ENCODE measurements at regions not wholly inside any gene's neighbourhood (a gene's known extent, or its start where the extent isn't known, plus 50 kb on each side); places are given as distances from the start of the nearest gene placed in this dataset.

- ChIA-PET POLR2A (ENCODE audit: partially characterized antibody) (no interaction called here), CTCF (ENCODE audit: partially characterized antibody) (no interaction called here)
- H3K9me3 Mint-ChIP-seq, result peaks cover 0 to 4% (median 0%) of the 10 kb centered on the region in 8 donors
- DNase-seq, result no peak
- Histone ChIP-seq H3K4me1 (ENCODE audit: insufficient read depth, low read length) (no peaks in the 10 kb centered on the region), H3K9me3 (ENCODE audit: control insufficient read depth in 1 of 2, low read length in 2 of 2) (no peaks in the 10 kb centered on the region), H3K27me3 (ENCODE audit: insufficient read depth, low read length) (no peaks in the 10 kb centered on the region), H3K36me3 (ENCODE audit: insufficient read depth, low read length) (no peaks in the 10 kb centered on the region), H3K4me3 (ENCODE audit: low read length in 2 of 2) (no peak overlapping the region), H3K27ac (ENCODE audit: low read depth, low read length) (no peak overlapping the region)
- H3K27me3 Mint-ChIP-seq, result no peaks in the 10 kb centered on the region
- H3K27ac Mint-ChIP-seq, result no peak overlapping the region
- no peaks in the 10 kb centered on the region for H3K4me1 Mint-ChIP-seq
- H3K36me3 Mint-ChIP-seq, result no peaks in the 10 kb centered on the region
- H3K4me3 Mint-ChIP-seq, result no peak overlapping the region
- intact Hi-C loops (cut with micrococcal nuclease), result no loop called here
These were observed 1088.6 kb upstream of the C9orf72 start for GRCh38 chr9:28661853-28662252.

DNA sequence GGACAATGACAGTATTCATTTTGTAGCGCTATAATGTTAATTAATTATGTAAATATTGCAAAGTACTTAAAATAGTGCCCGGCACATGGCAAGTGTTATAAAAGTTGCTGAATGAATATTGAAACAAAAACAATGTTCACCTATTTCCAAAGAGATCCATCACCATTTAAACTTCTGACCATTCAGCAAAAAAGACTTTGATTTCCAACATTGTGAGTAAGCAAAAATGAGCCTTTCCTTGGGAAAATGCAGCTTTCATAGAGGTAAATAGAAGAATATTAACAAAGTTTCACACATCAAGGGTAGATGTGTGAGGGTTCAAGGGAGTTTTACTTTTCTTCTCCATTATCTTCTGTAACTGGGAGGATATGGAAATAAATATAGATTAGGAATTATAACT is 1089.4 kb upstream of the C9orf72 start:
- peaks cover 0 to 4% (median 0%) of the 10 kb centered on the region in 8 donors for H3K9me3 Mint-ChIP-seq
- DNase-seq, result no peak
- CTCF ChIA-PET (ENCODE audit: partially characterized antibody), result no interaction called here

DNA sequence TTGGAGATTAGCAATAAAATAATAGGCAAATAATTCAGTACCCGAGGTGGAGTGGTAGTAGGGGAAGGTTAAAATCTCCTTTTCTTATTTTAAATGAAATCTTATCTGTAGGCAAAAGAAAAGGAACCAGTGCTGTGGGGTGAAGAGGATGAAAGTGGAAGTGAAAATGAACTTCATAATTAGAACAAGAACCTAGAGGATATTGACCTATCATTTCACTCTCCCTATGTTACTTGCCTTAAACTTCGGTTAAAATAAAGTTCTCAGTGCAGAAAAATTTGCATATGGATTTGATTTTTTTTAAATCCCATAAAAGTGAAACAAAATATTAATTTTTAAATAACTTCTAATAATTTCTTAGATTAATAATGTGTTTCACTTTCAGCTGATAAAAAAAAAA is 1094.9 kb upstream of the C9orf72 start:
- Histone ChIP-seq H3K4me1 (ENCODE audit: insufficient read depth, low read length) (no peaks in the 10 kb centered on the region), H3K27me3 (ENCODE audit: insufficient read depth, low read length) (no peaks in the 10 kb centered on the region), H3K9me3 (ENCODE audit: control insufficient read depth in 1 of 2, low read length in 2 of 2) (no peaks in the 10 kb centered on the region), H3K4me3 (ENCODE audit: low read length in 2 of 2) (no peak overlapping the region), H3K27ac (ENCODE audit: low read depth, low read length) (no peak overlapping the region), H3K36me3 (ENCODE audit: insufficient read depth, low read length) (no peaks in the 10 kb centered on the region)
- intact Hi-C loops (cut with micrococcal nuclease), result no loop called here
- H3K4me1 Mint-ChIP-seq, result no peaks in the 10 kb centered on the region
- no peak for DNase-seq
- H3K36me3 Mint-ChIP-seq, result no peaks in the 10 kb centered on the region
- no peak overlapping the region for H3K4me3 Mint-ChIP-seq
- ChIA-PET POLR2A (ENCODE audit: partially characterized antibody) (no interaction called here), CTCF (ENCODE audit: partially characterized antibody) (no interaction called here)
- no peaks in the 10 kb centered on the region for H3K27me3 Mint-ChIP-seq
- H3K9me3 Mint-ChIP-seq, result peaks cover 0 to 2% (median under 1%) of the 10 kb centered on the region in 8 donors
- H3K27ac Mint-ChIP-seq, result no peak overlapping the region

More for the DNA sequence above, 1089.4 kb upstream of the C9orf72 start:
- no peaks in the 10 kb centered on the region for H3K4me1 Mint-ChIP-seq
- Histone ChIP-seq H3K4me1 (ENCODE audit: insufficient read depth, low read length) (no peaks in the 10 kb centered on the region), H3K36me3 (ENCODE audit: insufficient read depth, low read length) (no peaks in the 10 kb centered on the region), H3K4me3 (ENCODE audit: low read length in 2 of 2) (no peak overlapping the region), H3K27me3 (ENCODE audit: insufficient read depth, low read length) (no peaks in the 10 kb centered on the region), H3K9me3 (ENCODE audit: control insufficient read depth in 1 of 2, low read length in 2 of 2) (no peaks in the 10 kb centered on the region), H3K27ac (ENCODE audit: low read depth, low read length) (no peak overlapping the region)
- H3K27me3 Mint-ChIP-seq, result no peaks in the 10 kb centered on the region
- H3K36me3 Mint-ChIP-seq, result no peaks in the 10 kb centered on the region
- POLR2A ChIA-PET (ENCODE audit: partially characterized antibody), result no interaction called here
- no peak overlapping the region for H3K4me3 Mint-ChIP-seq
- H3K27ac Mint-ChIP-seq, result no peak overlapping the region
- intact Hi-C loops (cut with micrococcal nuclease), result no loop called here

GRCh38 chr9:28671000-28671399 is 1097.7 kb upstream of the C9orf72 start:
- H3K4me1 ChIP-seq (ENCODE audit: insufficient read depth, low read length), result no peaks in the 10 kb centered on the region
- no peaks in the 10 kb centered on the region for H3K27me3 ChIP-seq (ENCODE audit: insufficient read depth, low read length)
- no peaks in the 10 kb centered on the region for H3K9me3 ChIP-seq (ENCODE audit: control insufficient read depth in 1 of 2, low read length in 2 of 2)
- H3K36me3 ChIP-seq (ENCODE audit: insufficient read depth, low read length), result no peaks in the 10 kb centered on the region
- Mint-ChIP-seq H3K4me3 (no peak overlapping the region), H3K36me3 (no peaks in the 10 kb centered on the region), H3K4me1 (no peaks in the 10 kb centered on the region), H3K27me3 (no peaks in the 10 kb centered on the region), H3K9me3 (peaks cover 0 to 5% (median 0%) of the 10 kb centered on the region in 8 donors), H3K27ac (no peak overlapping the region)
- POLR2A ChIA-PET (ENCODE audit: partially characterized antibody), result no interaction called here
- DNase-seq, result no peak
- no peak overlapping the region for H3K27ac ChIP-seq (ENCODE audit: low read depth, low read length)
- CTCF ChIA-PET (ENCODE audit: partially characterized antibody), result no interaction called here
- H3K4me3 ChIP-seq (ENCODE audit: low read length in 2 of 2), result no peak overlapping the region
- intact Hi-C loops (cut with micrococcal nuclease), result no loop called here

DNA sequence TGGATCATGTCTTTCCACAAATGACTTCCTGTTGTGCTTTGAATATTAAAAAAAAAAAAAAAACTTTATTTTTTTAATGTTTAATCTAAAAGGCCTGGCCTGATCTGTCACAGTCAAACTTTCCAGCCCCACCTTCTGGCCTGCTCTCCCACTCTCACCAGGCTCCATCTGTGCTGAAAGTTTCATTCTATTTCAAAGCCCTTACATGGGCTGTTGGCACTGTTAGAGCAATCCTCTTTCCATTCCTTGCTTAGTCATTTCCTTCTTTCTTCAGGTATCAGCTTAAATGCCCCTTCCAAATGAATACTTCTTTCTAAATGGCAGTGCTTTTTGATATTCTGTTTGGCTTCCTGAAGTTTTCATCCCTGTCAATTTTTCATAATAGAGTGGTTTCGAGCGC is 1104.8 kb upstream of the C9orf72 start:
- no peaks in the 10 kb centered on the region for H3K27me3 ChIP-seq (ENCODE audit: insufficient read depth, low read length)

GRCh38 chr9:28688172-28688571 is 1114.9 kb upstream of the C9orf72 start:
- Histone ChIP-seq H3K27ac (ENCODE audit: low read depth, low read length) (no peak overlapping the region), H3K27me3 (ENCODE audit: insufficient read depth, low read length) (no peaks in the 10 kb centered on the region), H3K9me3 (ENCODE audit: control insufficient read depth in 1 of 2, low read length in 2 of 2) (no peaks in the 10 kb centered on the region), H3K4me3 (ENCODE audit: low read length in 2 of 2) (no peak overlapping the region), H3K4me1 (ENCODE audit: insufficient read depth, low read length) (no peaks in the 10 kb centered on the region), H3K36me3 (ENCODE audit: insufficient read depth, low read length) (no peaks in the 10 kb centered on the region)
- peaks cover 0 to 16% (median 8%) of the 10 kb centered on the region in 8 donors for H3K9me3 Mint-ChIP-seq
- H3K4me3 Mint-ChIP-seq, result no peak overlapping the region
- H3K27me3 Mint-ChIP-seq, result no peaks in the 10 kb centered on the region
- intact Hi-C loops (cut with micrococcal nuclease), result no loop called here
- ChIA-PET POLR2A (ENCODE audit: partially characterized antibody) (no interaction called here), CTCF (ENCODE audit: partially characterized antibody) (interaction anchor here (0.8 kb wide), 1 partner anchor 43 kb away, joined by 3 read pairs; no protein-coding TSS in a partner anchor)
- H3K4me1 Mint-ChIP-seq, result no peaks in the 10 kb centered on the region
- no peaks in the 10 kb centered on the region for H3K36me3 Mint-ChIP-seq
- no peak overlapping the region for H3K27ac Mint-ChIP-seq
- DNase-seq, result no peak

More for the DNA sequence above, 1104.8 kb upstream of the C9orf72 start:
- ChIA-PET CTCF (ENCODE audit: partially characterized antibody) (no interaction called here), POLR2A (ENCODE audit: partially characterized antibody) (no interaction called here)
- H3K4me1 ChIP-seq (ENCODE audit: insufficient read depth, low read length), result no peaks in the 10 kb centered on the region
- H3K4me3 ChIP-seq (ENCODE audit: low read length in 2 of 2), result no peak overlapping the region
- no peak overlapping the region for H3K27ac ChIP-seq (ENCODE audit: low read depth, low read length)
- H3K36me3 ChIP-seq (ENCODE audit: insufficient read depth, low read length), result no peaks in the 10 kb centered on the region
- intact Hi-C loops (cut with micrococcal nuclease), result no loop called here
- no peak overlapping the region for H3K4me3 Mint-ChIP-seq
- no peaks in the 10 kb centered on the region for H3K9me3 ChIP-seq (ENCODE audit: control insufficient read depth in 1 of 2, low read length in 2 of 2)
- H3K36me3 Mint-ChIP-seq, result no peaks in the 10 kb centered on the region
- no peak for DNase-seq
- H3K27me3 Mint-ChIP-seq, result no peaks in the 10 kb centered on the region
- H3K4me1 Mint-ChIP-seq, result no peaks in the 10 kb centered on the region
- peaks cover 0 to 7% (median 0%) of the 10 kb centered on the region in 8 donors for H3K9me3 Mint-ChIP-seq
- no peak overlapping the region for H3K27ac Mint-ChIP-seq

- no peaks in the 10 kb centered on the region for H3K4me1 Mint-ChIP-seq
- Histone ChIP-seq H3K4me1 (ENCODE audit: insufficient read depth, low read length) (no peaks in the 10 kb centered on the region), H3K4me3 (ENCODE audit: low read length in 2 of 2) (no peak overlapping the region), H3K36me3 (ENCODE audit: insufficient read depth, low read length) (no peaks in the 10 kb centered on the region), H3K27ac (ENCODE audit: low read depth, low read length) (no peak overlapping the region), H3K27me3 (ENCODE audit: insufficient read depth, low read length) (no peaks in the 10 kb centered on the region), H3K9me3 (ENCODE audit: control insufficient read depth in 1 of 2, low read length in 2 of 2) (no peaks in the 10 kb centered on the region)
- POLR2A ChIA-PET (ENCODE audit: partially characterized antibody), result no interaction called here
- H3K9me3 Mint-ChIP-seq, result peaks cover 0 to 8% (median 5%) of the 10 kb centered on the region in 8 donors
- no peak for DNase-seq
- no peaks in the 10 kb centered on the region for H3K36me3 Mint-ChIP-seq
- H3K4me3 Mint-ChIP-seq, result no peak overlapping the region
- H3K27me3 Mint-ChIP-seq, result no peaks in the 10 kb centered on the region
- CTCF ChIA-PET (ENCODE audit: partially characterized antibody), result no interaction called here
- intact Hi-C loops (cut with micrococcal nuclease), result no loop called here
- H3K27ac Mint-ChIP-seq, result no peak overlapping the region
These were observed 1118.7 kb upstream of the C9orf72 start for GRCh38 chr9:28692012-28692411.

DNA sequence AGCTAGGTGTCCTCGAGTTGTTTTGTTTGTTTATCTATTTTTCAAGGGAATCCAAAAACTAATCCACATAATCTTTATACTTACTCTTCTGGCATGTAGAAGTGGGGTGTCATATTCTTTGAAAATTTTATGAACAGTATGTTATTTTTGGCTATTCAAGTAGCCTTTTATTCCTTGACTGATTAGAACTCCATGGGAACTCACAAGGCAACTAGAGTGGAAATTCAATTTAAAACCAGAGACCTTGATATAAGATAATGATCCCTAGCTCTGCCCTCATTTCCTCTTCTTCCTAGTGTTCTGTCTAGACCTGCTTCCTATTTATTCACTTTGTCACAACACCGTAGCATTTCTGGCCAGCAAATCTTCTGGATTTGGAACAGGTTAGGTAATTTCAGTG is 1123.7 kb upstream of the C9orf72 start:
- H3K9me3 Mint-ChIP-seq, result peaks cover 3 to 29% (median 20%) of the 10 kb centered on the region in 8 donors

More for the DNA sequence above, 1123.7 kb upstream of the C9orf72 start:
- ChIA-PET POLR2A (ENCODE audit: partially characterized antibody) (no interaction called here), CTCF (ENCODE audit: partially characterized antibody) (no interaction called here)
- Histone ChIP-seq H3K9me3 (ENCODE audit: control insufficient read depth in 1 of 2, low read length in 2 of 2) (peaks cover 0 to 3% of the 10 kb centered on the region in 2 donors), H3K27me3 (ENCODE audit: insufficient read depth, low read length) (no peaks in the 10 kb centered on the region), H3K4me1 (ENCODE audit: insufficient read depth, low read length) (no peaks in the 10 kb centered on the region), H3K27ac (ENCODE audit: low read depth, low read length) (no peak overlapping the region), H3K36me3 (ENCODE audit: insufficient read depth, low read length) (no peaks in the 10 kb centered on the region), H3K4me3 (ENCODE audit: low read length in 2 of 2) (no peak overlapping the region)
- H3K4me1 Mint-ChIP-seq, result no peaks in the 10 kb centered on the region
- H3K27ac Mint-ChIP-seq, result no peak overlapping the region
- H3K4me3 Mint-ChIP-seq, result no peak overlapping the region
- no peaks in the 10 kb centered on the region for H3K36me3 Mint-ChIP-seq
- intact Hi-C loops (cut with micrococcal nuclease), result no loop called here
- no peak for DNase-seq
- no peaks in the 10 kb centered on the region for H3K27me3 Mint-ChIP-seq

Data from CD4-positive, alpha-beta memory T cell (primary cell).